ENCODE measurements at regions not wholly inside any gene's neighbourhood (a gene's known extent, or its start where the extent isn't known, plus 50 kb on each side); places are given as distances from the start of the nearest gene placed in this dataset.

DNA sequence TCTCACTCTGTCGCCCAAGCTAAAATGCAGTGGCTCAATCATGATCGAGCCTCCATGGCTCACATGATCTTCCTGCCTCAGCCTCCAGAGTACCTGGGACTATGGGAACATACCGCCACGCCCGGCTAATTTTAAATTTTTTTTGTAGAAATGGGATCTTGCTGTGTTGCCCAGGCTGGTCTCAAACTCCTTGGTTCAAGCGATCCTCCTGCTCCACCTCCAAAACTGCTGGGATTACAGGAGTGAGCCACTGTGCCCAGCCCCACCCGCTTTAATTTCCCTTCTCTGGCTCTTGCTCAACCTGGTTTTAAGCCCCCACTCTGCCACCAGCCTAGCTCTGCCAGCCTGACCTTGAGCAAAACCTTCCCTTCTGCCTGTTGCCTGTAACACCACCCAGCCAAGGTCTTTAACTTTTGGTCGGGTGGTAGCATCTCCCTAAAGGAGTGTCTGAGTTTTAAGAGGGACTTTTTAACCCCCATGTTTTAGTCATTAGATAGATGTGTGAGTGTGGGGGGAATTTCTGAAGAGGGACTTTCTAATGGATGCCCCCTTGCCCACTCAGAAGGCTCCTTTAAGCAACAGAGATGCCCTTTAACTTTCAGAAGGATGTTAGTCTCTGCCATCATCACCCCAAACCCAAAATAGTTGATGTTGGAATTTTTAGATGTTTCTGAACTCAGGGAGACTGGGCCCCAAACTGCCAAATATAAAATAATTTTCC is 71.8 kb upstream of the FOXP4 start:
- FAIRE-seq = no peak

GRCh38 chr6:41475164-41475563 is 71.0 kb upstream of the FOXP4 start:
- no peak for FAIRE-seq

- no peak for FAIRE-seq
Measured at GRCh38 chr6:41475737-41476357, 70.3 kb upstream of the FOXP4 start.

DNA sequence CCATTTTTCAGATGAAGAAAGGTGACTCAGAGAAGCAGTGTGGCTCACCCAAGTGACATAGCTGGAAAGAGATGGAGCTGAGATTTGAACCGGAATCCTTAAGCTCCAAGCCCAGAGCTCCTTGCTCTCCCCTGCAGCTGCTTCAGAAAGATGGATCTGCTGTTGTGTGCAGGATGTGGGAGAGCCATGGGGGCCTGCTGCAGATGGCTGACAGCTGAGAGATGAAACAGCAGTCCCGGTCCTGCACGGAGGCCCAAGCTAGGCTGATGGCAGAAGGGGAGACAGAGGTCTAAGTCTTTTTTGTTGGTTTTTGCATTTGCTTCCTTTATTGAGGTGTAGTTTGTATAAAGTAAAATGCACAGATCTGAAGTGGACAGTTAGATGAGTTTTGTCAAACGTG is 69.8 kb upstream of the FOXP4 start:
- FAIRE-seq = no peak

- FAIRE-seq = no peak
Measured at GRCh38 chr6:41477572-41477971, 68.6 kb upstream of the FOXP4 start.

DNA sequence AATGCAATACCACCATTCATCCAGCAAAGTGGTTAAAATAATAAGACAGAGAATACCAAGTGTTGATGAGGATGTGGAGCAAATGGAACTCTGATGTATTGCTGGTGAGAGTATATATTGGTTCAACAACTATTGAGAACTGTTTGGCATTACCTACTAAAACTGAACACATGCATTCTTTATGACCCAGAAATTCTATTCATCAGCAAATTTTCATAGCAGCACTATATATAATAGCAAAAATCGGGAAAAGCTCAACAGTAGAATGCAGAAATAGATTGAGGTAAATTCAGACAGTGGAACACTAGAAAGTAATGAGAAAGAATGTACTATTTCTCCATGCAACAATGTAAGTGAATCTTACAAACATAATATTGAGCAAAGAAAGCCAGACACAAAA is 62.2 kb upstream of the FOXP4 start:
- FAIRE-seq = no peak

- no peak for FAIRE-seq
Measured at GRCh38 chr6:41487860-41488432, 58.2 kb upstream of the FOXP4 start.

- no peak for FAIRE-seq
Measured at GRCh38 chr6:41488433-41489119, 57.6 kb upstream of the FOXP4 start.

GRCh38 chr6:41489120-41489851 is 56.9 kb upstream of the FOXP4 start:
- no peak for FAIRE-seq

DNA sequence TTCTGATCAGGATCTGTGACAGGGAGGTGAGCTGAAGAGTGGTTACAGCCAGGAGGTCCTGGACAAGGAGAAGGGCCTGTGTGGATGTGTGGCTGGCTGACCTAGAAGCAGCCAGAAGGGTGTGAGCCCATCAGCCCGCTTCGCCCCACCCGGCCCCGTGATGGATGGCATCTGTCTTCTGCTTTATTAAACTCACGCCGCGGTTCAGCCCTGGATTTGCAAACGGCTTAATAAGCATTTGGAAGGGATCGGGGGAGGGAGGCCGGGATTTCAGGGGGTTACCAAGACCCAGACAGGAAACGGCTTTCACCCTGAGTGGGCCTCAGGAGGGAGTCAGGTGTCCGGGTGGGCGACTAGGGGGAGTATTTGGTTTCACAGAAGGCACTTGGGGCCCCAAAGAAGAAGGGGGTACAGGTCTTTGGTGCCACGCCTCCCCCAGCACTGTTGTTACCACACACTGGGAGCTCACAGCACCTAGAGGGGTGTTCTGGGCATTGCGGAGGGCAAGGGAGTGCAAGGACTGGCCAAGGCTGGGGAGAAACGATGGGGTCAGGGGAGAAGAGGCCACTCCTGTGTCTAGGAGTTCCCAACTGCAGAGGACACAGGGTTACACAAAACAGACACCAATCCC is 53.8 kb upstream of the FOXP4 start:
- FAIRE-seq = no peak

GRCh38 chr6:41494212-41495110 is 51.7 kb upstream of the FOXP4 start:
- FAIRE-seq = no peak
